Fibroblast of lung (primary cell): ENCODE measurements at regions not wholly inside any gene's neighbourhood (a gene's known extent, or its start where the extent isn't known, plus 50 kb on each side); places are given as distances from the start of the nearest gene placed in this dataset.
"Not testable (repeated sequence)": the region's sequence is repeated elsewhere in the genome, so short reads cannot be mapped to it uniquely, and the experiment has no call there.

Source experiments
- CTCF ChIP-seq, 2 donors: IDR thresholded peaks in 1 of 2; conservative IDR thresholded peaks in 1 of 2; 1 replicate in 1 of 2; 2 replicates in 1 of 2; pipeline ENCODE4 v1.5.1; 2011 to 2012; ENCODE audit warnings: low read length in 2 of 2, control low read depth in 1 of 2, inconsistent platforms in 1 of 2, low read depth in 1 of 2, mild to moderate bottlenecking in 1 of 2
- EZH2 ChIP-seq: IDR thresholded peaks from 2 replicates; pipeline ENCODE4 v1.5.1; 2012; ENCODE audit warnings: low read length, control low read depth, mild to moderate bottlenecking; ENCODE audit errors: missing control alignments

- not testable (repeated sequence) for TF ChIP-seq CTCF (conservative IDR thresholded peaks at IDR 0.05 in 1 of 2, IDR thresholded peaks at IDR 0.05 in 1 of 2; ENCODE audit: low read depth in 1 of 2, low read length in 2 of 2); EZH2
Observed at GRCh38 chr9:85843949-85844348, 97.0 kb upstream of the NAA35 start.
